A673 (cell line): ENCODE measurements at regions not wholly inside any gene's neighbourhood (a gene's known extent, or its start where the extent isn't known, plus 50 kb on each side); places are given as distances from the start of the nearest gene placed in this dataset.

Experiments
- CTCF ChIP-seq: fragments of 300-800, 200-600 bp; sonication (generic); conservative IDR thresholded peaks from 2 replicates; pipeline ENCODE4 v1.5.1; 2017; ENCODE audit warnings: low read depth, mild to moderate bottlenecking, antibody characterized with exemption, low read length, moderate library complexity, mixed read lengths
- EZH2 ChIP-seq: fragments of 200-600 bp; sonication (generic); IDR thresholded peaks from 2 replicates; pipeline ENCODE4 v1.6.1; 2017; ENCODE audit warnings: borderline replicate concordance, low read depth, mild to moderate bottlenecking, mixed read lengths, antibody characterized with exemption, low read length; ENCODE audit not compliant: poor library complexity, severe bottlenecking

GRCh38 chr21:21851657-21852056 lies 853.4 kb downstream of the NCAM2 start:
- no peak for TF ChIP-seq CTCF
- no peak for TF ChIP-seq EZH2
